CD14-positive monocyte (primary cell): ENCODE measurements at regions not wholly inside any gene's neighbourhood (a gene's known extent, or its start where the extent isn't known, plus 50 kb on each side); places are given as distances from the start of the nearest gene placed in this dataset.

Source experiments
- DNase-seq, 3 donors: peaks; one replicate each; pipeline ENCODE4 v3.0.0-alpha.2; 2011 to 2022
- H2AFZ ChIP-seq: 2 replicates; pipeline ENCODE4 v1.6.0; 2012; ENCODE audit warnings: mild to moderate bottlenecking, low read depth, low read length, inconsistent platforms; ENCODE audit not compliant: insufficient read depth, poor library complexity, severe bottlenecking
- H3K27ac ChIP-seq, 2 donors: 1 replicate in 1 of 2; 2 replicates in 1 of 2; pipeline ENCODE4 v1.5.1; 2012 to 2013; ENCODE audit warnings: low read length in 2 of 2, control low read depth in 1 of 2, inconsistent platforms in 1 of 2, low read depth in 1 of 2, mild to moderate bottlenecking in 1 of 2
- H3K27me3 ChIP-seq, 2 donors: one replicate each; pipeline versions ENCODE4 v1.6.0 to v1.6.1; 2011 to 2013; ENCODE audit warnings: low read length in 2 of 2; ENCODE audit not compliant: control insufficient read depth in 2 of 2, insufficient read depth in 2 of 2
- H3K36me3 ChIP-seq, 2 donors: replicated peaks in 1 of 2; 1 replicate in 1 of 2; 2 replicates in 1 of 2; pipeline versions ENCODE4 v1.5.1 to v1.6.1; 2012 to 2013; ENCODE audit warnings: low read length in 2 of 2, control low read depth in 1 of 2, inconsistent platforms in 1 of 2, mild to moderate bottlenecking in 1 of 2; ENCODE audit not compliant: insufficient read depth in 2 of 2, control insufficient read depth in 1 of 2
- H3K4me1 ChIP-seq, 2 donors: 1 replicate in 1 of 2; 2 replicates in 1 of 2; pipeline versions ENCODE4 v1.5.1 to v1.6.1; 2012 to 2013; ENCODE audit warnings: low read length in 2 of 2, control low read depth in 1 of 2, inconsistent platforms in 1 of 2, mild to moderate bottlenecking in 1 of 2, moderate library complexity in 1 of 2; ENCODE audit not compliant: insufficient read depth in 2 of 2, control insufficient read depth in 1 of 2
- H3K4me2 ChIP-seq: replicated peaks from 2 replicates; pipeline ENCODE3; 2012; ENCODE audit warnings: low read length, moderate library complexity, mild to moderate bottlenecking; ENCODE audit not compliant: poor library complexity, severe bottlenecking; ENCODE audit errors: extremely low read depth
- H3K4me3 ChIP-seq, 3 experiments: fragments of 200-600 bp in 1 of 3; sonication (generic) in 1 of 3; replicated peaks in 1 of 3; 1 replicate in 2 of 3; 2 replicates in 1 of 3; pipeline ENCODE4 v1.5.1; 2011 to 2013; ENCODE audit warnings: low read length in 3 of 3, mild to moderate bottlenecking in 3 of 3, control low read depth in 2 of 3, low read depth in 2 of 3, inconsistent platforms in 1 of 3, moderate library complexity in 1 of 3
- H3K79me2 ChIP-seq: 2 replicates; pipeline ENCODE4 v1.6.0; 2012; ENCODE audit warnings: mild to moderate bottlenecking, control low read depth, inconsistent platforms, low read length, moderate library complexity; ENCODE audit not compliant: insufficient read depth
- H3K9ac ChIP-seq: 2 replicates; pipeline ENCODE4 v1.6.0; 2017; ENCODE audit warnings: low read length, mild to moderate bottlenecking; ENCODE audit not compliant: insufficient read depth, poor library complexity, severe bottlenecking
- H3K9me3 ChIP-seq, 2 donors: replicated peaks in 1 of 2; 1 replicate in 1 of 2; 2 replicates in 1 of 2; pipeline versions ENCODE4 v1.5.1 to v1.6.1; 2012 to 2013; ENCODE audit warnings: low read length in 2 of 2, control low read depth in 1 of 2; ENCODE audit not compliant: control insufficient read depth in 1 of 2, insufficient read depth in 1 of 2
- H4K20me1 ChIP-seq: 2 replicates; pipeline ENCODE4 v1.6.0; 2012; ENCODE audit warnings: mild to moderate bottlenecking, low read length, control low read depth, moderate library complexity; ENCODE audit not compliant: insufficient read depth
- H3K27ac Mint-ChIP-seq, 7 donors: one replicate each; pipeline ENCODE4 v1.8.0; 2020; ENCODE audit warnings: mild to moderate bottlenecking in 7 of 7, mixed read lengths in 7 of 7, moderate library complexity in 6 of 7, inconsistent platforms in 2 of 7
- H3K27me3 Mint-ChIP-seq, 3 donors: one replicate each; pipeline ENCODE4 v1.8.0; 2021 to 2022; ENCODE audit warnings: low read depth in 3 of 3, mild to moderate bottlenecking in 3 of 3, mixed read lengths in 3 of 3, moderate library complexity in 3 of 3, inconsistent platforms in 1 of 3
- H3K36me3 Mint-ChIP-seq, 2 donors: one replicate each; pipeline ENCODE4 v1.8.0; 2020; ENCODE audit warnings: mixed read lengths in 2 of 2, inconsistent platforms in 1 of 2, mild to moderate bottlenecking in 1 of 2
- H3K4me1 Mint-ChIP-seq: one replicate; pipeline ENCODE4 v1.8.0; 2020; ENCODE audit warnings: mild to moderate bottlenecking, mixed read lengths
- H3K4me3 Mint-ChIP-seq, 2 donors: one replicate each; pipeline ENCODE4 v1.8.0; 2020; ENCODE audit warnings: mild to moderate bottlenecking in 2 of 2, mixed read lengths in 2 of 2, moderate library complexity in 1 of 2
- H3K9me3 Mint-ChIP-seq, 7 donors: one replicate each; pipeline ENCODE4 v1.8.0; 2020 to 2022; ENCODE audit warnings: mixed read lengths in 7 of 7, mild to moderate bottlenecking in 6 of 7, moderate library complexity in 6 of 7, inconsistent platforms in 2 of 7
- WGBS: methylation state at CpG from one replicate; pipeline ENCODE4 v1.1.5; 2013; ENCODE audit warnings: missing lambda C conversion rate; ENCODE audit not compliant: insufficient coverage; 5-methylcytosine and 5-hydroxymethylcytosine counted together
- intact Hi-C, 2 donors: fragments of 100-400 bp; cut with micrococcal nuclease; formaldehyde crosslinking; loops; one replicate each; pipeline versions ENCODE4 v1.15.0 to v1.15.1; 2023
- TF ChIP-seq, protein P1 (sequence below): fragments of 200-600 bp; IDR thresholded peaks from one replicate; pipeline ENCODE4 v1.8.0; 2022; ENCODE audit warnings: antibody characterized with exemption, mild to moderate bottlenecking

GRCh38 chr15:91710080-91710698, 143.3 kb upstream of the SLCO3A1 start:
- no peak overlapping the region for H3K9ac ChIP-seq
- WGBS, result no CpG with 5 or more reads among the region's 3 CpGs
- Mint-ChIP-seq H3K4me1 (peaks cover 17% of the 10 kb centered on the region), H3K27ac (no peak overlapping the region), H3K4me3 (no peak overlapping the region), H3K9me3 (peaks cover 2 to 9% (median 7%) of the 10 kb centered on the region in 7 donors), H3K36me3 (no peaks in the 10 kb centered on the region), H3K27me3 (peaks cover 6 to 10% (median 7%) of the 10 kb centered on the region in 3 donors)
- intact Hi-C loops, result no loop called here
- H3K4me2 ChIP-seq, result no peak overlapping the region
- H2AFZ ChIP-seq, result no peak overlapping the region
- peaks cover 4 to 8% of the 10 kb centered on the region in 2 donors for H3K9me3 ChIP-seq
- peaks cover 10 to 13% of the 10 kb centered on the region in 2 donors for H3K4me1 ChIP-seq
- H3K79me2 ChIP-seq, result no peaks in the 10 kb centered on the region
- H3K27ac ChIP-seq, result no peak overlapping the region
- DNase-seq, result no peak
- TF ChIP-seq, protein P1, sequence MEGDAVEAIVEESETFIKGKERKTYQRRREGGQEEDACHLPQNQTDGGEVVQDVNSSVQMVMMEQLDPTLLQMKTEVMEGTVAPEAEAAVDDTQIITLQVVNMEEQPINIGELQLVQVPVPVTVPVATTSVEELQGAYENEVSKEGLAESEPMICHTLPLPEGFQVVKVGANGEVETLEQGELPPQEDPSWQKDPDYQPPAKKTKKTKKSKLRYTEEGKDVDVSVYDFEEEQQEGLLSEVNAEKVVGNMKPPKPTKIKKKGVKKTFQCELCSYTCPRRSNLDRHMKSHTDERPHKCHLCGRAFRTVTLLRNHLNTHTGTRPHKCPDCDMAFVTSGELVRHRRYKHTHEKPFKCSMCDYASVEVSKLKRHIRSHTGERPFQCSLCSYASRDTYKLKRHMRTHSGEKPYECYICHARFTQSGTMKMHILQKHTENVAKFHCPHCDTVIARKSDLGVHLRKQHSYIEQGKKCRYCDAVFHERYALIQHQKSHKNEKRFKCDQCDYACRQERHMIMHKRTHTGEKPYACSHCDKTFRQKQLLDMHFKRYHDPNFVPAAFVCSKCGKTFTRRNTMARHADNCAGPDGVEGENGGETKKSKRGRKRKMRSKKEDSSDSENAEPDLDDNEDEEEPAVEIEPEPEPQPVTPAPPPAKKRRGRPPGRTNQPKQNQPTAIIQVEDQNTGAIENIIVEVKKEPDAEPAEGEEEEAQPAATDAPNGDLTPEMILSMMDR, result no peak
- H4K20me1 ChIP-seq, result no peaks in the 10 kb centered on the region
- peaks cover 0 to 3% of the 10 kb centered on the region in 2 donors for H3K27me3 ChIP-seq
- H3K36me3 ChIP-seq, result no peaks in the 10 kb centered on the region
- no peak overlapping the region for H3K4me3 ChIP-seq

- Mint-ChIP-seq H3K27me3 (peaks cover 5 to 10% (median 6%) of the 10 kb centered on the region in 3 donors), H3K36me3 (no peaks in the 10 kb centered on the region), H3K4me1 (peaks cover 5% of the 10 kb centered on the region), H3K9me3 (peaks cover 6 to 12% (median 9%) of the 10 kb centered on the region in 7 donors), H3K27ac (no peak overlapping the region), H3K4me3 (no peak overlapping the region)
- no peak overlapping the region for H3K4me2 ChIP-seq
- H3K79me2 ChIP-seq, result no peaks in the 10 kb centered on the region
- DNase-seq, result no peak
- H3K9ac ChIP-seq, result no peak overlapping the region
- no peaks in the 10 kb centered on the region for H4K20me1 ChIP-seq
- TF ChIP-seq, protein P1, result no peak
- intact Hi-C loops, result no loop called here
- WGBS, result 100% methylated on average over 1 of the region's 9 CpGs
- peaks cover 0 to 3% of the 10 kb centered on the region in 2 donors for H3K27me3 ChIP-seq
- H3K4me3 ChIP-seq, result no peak overlapping the region
- H3K36me3 ChIP-seq, result no peaks in the 10 kb centered on the region
- peaks cover 7 to 10% of the 10 kb centered on the region in 2 donors for H3K9me3 ChIP-seq
- H3K27ac ChIP-seq, result no peak overlapping the region
- H3K4me1 ChIP-seq, result peaks cover 0 to 2% of the 10 kb centered on the region in 2 donors
- H2AFZ ChIP-seq, result no peak overlapping the region
Observed at GRCh38 chr15:91711384-91712033, 142.0 kb upstream of the SLCO3A1 start.
